Adrenal gland (tissue), 5 donors: ENCODE measurements at regions not wholly inside any gene's neighbourhood (a gene's known extent, or its start where the extent isn't known, plus 50 kb on each side); places are given as distances from the start of the nearest gene placed in this dataset.
"Not testable (repeated sequence)": the region's sequence is repeated elsewhere in the genome, so short reads cannot be mapped to it uniquely, and the experiment has no call there.

ENCODE experiments used
- POLR2A ChIP-seq, 2 donors: fragments of 450-650 bp; IDR thresholded peaks; one replicate each; pipeline ENCODE4 v1.6.1; 2017; ENCODE audit warnings: antibody characterized with exemption in 2 of 2, mild to moderate bottlenecking in 2 of 2, moderate library complexity in 1 of 2
- TF ChIP-seq, protein P1 (sequence below), 6 experiments: fragments of 450-650 bp in 4 of 6; fragments of 200-600 bp in 2 of 6; sonication (generic) in 1 of 6; IDR thresholded peaks; 1 replicate in 5 of 6; 2 replicates in 1 of 6; pipeline versions ENCODE4 v1.5.1 to v1.8.0; 2016 to 2021; ENCODE audit warnings: antibody characterized with exemption in 6 of 6, mild to moderate bottlenecking in 2 of 6, moderate library complexity in 1 of 6
- donor health status: DM: no; HTN: no; CAD: no.

DNA sequence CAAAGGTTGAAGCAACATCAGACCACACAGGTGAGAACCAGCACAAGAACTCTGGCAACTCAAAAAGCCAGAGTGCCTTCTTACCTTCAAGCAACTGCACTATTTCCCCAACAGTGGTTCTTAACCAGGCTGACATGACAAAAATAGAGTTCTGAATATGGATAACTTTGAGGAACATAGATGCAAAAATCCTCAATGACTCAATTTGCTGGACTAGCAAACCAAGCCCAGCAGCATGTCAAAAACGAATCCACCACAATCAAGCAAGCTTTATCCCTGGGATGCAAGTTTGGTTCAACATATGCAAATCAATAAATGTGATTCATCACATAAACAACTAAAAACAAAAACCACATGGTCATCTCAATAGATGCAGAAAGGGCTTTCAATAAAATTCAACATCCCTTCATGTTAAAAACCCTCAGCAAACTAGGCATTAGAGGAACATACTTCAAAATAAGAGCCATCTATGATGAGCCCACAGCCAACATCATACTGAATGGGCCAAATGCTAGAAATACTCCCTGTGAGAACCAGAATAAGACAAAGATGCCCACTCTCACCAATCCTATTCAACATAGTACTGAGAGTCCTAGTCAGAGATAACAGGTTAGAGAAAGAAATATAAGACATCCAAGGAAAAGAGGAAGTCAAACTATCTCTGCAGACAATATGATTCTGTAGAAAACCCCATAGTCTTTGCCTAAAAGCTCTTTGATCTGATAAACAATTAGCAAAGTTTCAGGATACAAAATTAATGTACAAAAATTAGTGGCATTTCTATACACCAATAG is 110.5 kb upstream of the NBPF19 start:
- TF ChIP-seq POLR2A (IDR thresholded peaks at IDR 0.05), result not testable (repeated sequence)
- TF ChIP-seq, protein P1, sequence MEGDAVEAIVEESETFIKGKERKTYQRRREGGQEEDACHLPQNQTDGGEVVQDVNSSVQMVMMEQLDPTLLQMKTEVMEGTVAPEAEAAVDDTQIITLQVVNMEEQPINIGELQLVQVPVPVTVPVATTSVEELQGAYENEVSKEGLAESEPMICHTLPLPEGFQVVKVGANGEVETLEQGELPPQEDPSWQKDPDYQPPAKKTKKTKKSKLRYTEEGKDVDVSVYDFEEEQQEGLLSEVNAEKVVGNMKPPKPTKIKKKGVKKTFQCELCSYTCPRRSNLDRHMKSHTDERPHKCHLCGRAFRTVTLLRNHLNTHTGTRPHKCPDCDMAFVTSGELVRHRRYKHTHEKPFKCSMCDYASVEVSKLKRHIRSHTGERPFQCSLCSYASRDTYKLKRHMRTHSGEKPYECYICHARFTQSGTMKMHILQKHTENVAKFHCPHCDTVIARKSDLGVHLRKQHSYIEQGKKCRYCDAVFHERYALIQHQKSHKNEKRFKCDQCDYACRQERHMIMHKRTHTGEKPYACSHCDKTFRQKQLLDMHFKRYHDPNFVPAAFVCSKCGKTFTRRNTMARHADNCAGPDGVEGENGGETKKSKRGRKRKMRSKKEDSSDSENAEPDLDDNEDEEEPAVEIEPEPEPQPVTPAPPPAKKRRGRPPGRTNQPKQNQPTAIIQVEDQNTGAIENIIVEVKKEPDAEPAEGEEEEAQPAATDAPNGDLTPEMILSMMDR (IDR thresholded peaks at IDR 0.05), result not testable (repeated sequence)
